ENCODE measurements at regions not wholly inside any gene's neighbourhood (a gene's known extent, or its start where the extent isn't known, plus 50 kb on each side); places are given as distances from the start of the nearest gene placed in this dataset.

- TF ChIP-seq CTCF (IDR thresholded peaks at IDR 0.05; ENCODE audit: poor library complexity) (no peak), EZH2 (IDR thresholded peaks at IDR 0.05; ENCODE audit: borderline replicate concordance) (no peak)
Measured at GRCh38 chr12:110995016-110995415, 74.6 kb upstream of the MYL2 start.

Data from hepatocyte (in vitro differentiated cells).